Fibroblast of the aortic adventitia (primary cell): ENCODE measurements at regions not wholly inside any gene's neighbourhood (a gene's known extent, or its start where the extent isn't known, plus 50 kb on each side); places are given as distances from the start of the nearest gene placed in this dataset.

ENCODE experiments used
- DNase-seq: peaks from one replicate; pipeline ENCODE4 v3.0.0-alpha.2; 2010; ENCODE audit warnings: low read depth
- H3K4me3 ChIP-seq: 2 replicates; pipeline ENCODE4 v1.5.1; 2011; ENCODE audit warnings: low read depth, mild to moderate bottlenecking, control low read depth, low read length, moderate library complexity
- TF ChIP-seq, protein P1 (sequence below): IDR thresholded peaks from 2 replicates; pipeline ENCODE4 v1.5.1; 2011; ENCODE audit warnings: mild to moderate bottlenecking, low read length, control low read depth, inconsistent platforms; ENCODE audit not compliant: insufficient read depth

DNA sequence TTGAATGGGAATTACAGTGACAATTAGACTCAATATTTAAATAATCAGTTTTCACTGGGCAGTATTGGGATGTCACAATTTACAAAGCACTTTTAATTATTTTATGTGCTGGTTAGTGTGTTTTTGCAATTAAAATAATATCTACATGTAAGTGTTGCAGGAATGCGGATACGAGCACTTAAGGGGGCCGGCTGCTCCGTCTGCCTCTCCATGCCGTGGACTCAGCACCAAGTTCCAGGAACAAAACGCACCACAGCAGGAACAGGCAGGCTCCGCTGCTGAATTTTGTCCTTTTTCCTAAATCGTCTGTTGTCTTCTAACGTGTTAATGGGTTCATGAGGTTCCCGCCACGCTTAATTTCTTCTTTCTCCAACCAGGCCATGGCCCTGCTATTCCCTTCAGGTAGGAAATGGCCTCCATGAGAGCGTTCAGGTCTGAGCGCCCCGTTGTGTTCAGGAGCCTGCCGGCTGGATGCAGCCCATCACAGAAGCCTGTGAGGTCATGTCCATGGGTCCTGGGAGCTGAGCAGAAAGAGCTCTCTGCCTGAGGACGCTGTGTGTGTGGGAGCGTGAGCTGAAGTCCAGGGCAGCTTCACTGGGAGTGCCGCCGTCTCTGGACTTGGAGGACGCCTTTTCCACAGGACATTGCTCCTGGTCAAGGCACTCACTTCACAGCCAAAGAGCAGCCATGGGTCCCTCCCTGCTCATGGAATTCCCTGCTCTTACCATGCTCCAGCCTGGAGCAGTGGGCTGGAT, 730.3 kb downstream of the BRD1 start:
- TF ChIP-seq, protein P1, sequence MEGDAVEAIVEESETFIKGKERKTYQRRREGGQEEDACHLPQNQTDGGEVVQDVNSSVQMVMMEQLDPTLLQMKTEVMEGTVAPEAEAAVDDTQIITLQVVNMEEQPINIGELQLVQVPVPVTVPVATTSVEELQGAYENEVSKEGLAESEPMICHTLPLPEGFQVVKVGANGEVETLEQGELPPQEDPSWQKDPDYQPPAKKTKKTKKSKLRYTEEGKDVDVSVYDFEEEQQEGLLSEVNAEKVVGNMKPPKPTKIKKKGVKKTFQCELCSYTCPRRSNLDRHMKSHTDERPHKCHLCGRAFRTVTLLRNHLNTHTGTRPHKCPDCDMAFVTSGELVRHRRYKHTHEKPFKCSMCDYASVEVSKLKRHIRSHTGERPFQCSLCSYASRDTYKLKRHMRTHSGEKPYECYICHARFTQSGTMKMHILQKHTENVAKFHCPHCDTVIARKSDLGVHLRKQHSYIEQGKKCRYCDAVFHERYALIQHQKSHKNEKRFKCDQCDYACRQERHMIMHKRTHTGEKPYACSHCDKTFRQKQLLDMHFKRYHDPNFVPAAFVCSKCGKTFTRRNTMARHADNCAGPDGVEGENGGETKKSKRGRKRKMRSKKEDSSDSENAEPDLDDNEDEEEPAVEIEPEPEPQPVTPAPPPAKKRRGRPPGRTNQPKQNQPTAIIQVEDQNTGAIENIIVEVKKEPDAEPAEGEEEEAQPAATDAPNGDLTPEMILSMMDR = no peak
- no peak for DNase-seq
- no peak overlapping the region for H3K4me3 ChIP-seq

DNA sequence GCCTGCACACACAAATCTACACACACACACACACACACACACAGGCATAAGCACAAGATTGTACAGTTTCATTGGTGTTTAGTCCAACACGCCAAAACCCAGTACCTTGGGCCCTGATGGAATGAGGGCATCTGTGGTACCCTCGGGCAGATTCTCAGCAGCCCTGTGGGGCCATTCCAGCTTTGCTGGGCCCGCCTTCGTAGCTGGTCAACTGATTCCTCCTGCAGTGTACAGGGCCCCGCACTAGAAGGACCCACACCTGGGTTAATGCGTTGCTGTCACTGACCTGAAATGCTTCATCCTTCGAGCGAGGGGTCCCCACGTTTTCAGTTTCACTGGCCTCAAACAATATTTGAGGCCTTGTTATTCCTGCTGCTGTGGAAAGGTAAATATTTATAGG, 731.2 kb downstream of the BRD1 start:
- TF ChIP-seq, protein P1 = no peak
- DNase-seq = no peak
- H3K4me3 ChIP-seq = no peak overlapping the region

DNA sequence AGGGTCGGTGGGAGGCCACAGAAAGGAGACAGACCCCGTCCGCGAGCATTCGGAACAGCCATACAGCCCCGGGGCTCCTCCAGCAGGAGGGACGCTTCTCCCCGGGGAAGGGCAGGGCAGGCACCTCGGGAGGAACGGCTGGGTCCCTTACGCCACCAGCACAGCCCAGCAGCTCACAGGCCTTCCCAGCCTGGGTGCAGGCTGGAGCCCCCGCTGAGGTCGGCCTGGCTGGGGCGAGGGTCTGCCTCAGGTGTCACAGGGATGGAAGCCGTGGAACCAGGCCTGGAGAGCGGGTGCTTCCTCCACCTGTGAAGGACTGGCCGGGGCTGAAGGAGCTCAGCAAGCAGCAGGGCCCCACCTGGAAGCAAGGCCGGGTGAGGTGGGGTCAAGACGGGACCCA, 732.3 kb downstream of the BRD1 start:
- TF ChIP-seq, protein P1 = no peak

DNA sequence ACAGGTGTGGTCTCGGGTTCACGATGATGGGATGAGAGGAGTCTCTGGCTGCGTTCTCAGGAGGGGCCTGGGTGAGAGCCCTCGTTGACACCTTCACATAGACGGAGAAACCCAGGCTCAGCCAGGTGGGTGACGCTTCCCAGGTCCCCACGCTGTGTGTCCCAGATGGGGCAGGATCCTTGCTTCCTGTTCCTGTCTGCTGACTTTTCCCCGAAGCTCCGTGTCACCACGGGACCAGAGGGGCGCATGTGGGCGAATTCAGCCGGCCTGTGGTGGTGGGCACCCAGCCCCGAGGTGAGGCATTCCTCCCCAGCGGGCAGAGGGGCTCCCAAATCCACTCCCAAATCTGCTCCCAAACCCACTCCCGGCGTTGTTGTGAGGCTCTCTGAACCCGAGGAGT, 732.8 kb downstream of the BRD1 start:
- DNase-seq = no peak
- no peak overlapping the region for H3K4me3 ChIP-seq
- TF ChIP-seq, protein P1 = no peak

More for the DNA sequence above, 732.3 kb downstream of the BRD1 start:
- no peak overlapping the region for H3K4me3 ChIP-seq
- no peak for DNase-seq

DNA sequence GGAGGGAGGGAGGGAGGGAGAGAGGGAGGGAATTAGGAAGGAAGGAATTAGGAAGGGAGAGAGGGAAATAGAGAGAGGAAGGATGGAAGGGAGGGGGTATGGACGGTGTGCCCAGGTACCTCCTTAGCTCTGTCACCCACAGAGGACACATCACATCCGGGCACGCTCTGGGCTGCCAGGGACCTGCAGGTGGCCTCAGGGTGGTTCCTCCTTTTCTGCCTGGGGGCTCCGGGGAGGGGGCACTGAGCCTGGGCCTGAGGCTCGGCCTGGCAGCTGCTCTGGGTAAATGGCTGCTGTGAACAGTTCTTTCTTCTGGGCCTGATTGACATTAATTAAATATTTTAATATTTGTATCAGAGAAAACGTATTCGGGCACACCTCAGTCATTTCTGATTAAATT, 733.5 kb downstream of the BRD1 start:
- no peak for DNase-seq
- H3K4me3 ChIP-seq = no peak overlapping the region
- TF ChIP-seq, protein P1 = no peak

DNA sequence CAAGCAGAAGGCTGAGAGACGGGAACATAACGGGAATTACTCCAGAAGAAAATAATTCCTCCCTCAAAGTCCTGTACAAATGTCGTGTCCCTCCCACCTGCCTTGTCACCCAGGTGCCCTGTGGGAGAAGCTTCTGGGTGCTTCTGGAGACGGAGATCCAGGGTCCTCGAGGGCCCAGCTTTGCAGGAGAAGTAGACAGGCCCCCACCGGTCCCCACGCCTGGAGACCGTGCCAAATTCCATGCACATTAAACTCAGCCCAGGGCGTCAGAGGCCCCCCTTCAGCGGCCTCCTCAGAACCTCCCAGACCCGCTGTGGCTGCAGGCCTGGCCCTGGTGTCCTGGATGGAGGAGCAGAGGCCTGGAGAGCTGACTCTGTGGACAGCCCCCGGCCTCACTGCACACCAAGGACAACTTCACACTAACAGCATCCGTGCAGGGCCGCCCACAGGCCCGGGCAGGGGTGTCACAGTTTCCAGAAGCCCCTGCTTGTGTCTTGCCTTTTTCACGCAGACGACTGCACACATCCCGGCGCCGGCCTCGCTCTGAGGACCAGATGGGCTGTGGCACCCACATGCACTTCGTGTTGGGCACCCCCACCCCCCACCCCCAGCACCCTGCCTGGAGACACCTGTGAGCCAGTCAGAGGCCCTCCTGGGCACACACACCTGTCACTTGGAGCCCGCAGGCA, 734.3 kb downstream of the BRD1 start:
- no peak overlapping the region for H3K4me3 ChIP-seq
- DNase-seq = no peak
- TF ChIP-seq, protein P1 = no peak

DNA sequence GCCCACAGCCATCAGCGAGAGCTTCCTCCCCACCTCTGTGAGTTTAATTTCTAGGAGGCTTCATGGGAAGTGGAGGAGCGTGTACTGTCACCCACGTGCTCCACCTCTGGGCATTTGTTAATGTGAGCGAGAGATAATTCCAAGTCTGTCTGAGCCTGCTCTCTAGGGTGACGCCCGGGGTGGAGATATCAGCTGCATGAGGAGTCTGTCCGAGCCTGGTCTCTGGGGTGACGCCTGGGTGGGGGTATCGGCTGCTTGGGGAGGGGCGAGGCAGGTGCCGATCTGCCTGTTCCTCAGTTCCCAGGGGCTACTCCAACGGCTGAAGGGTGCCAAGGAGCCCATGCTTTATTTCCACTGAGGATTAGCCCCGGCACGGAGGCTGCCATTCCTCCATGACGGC, 735.0 kb downstream of the BRD1 start:
- TF ChIP-seq, protein P1 = no peak
- DNase-seq = no peak
- H3K4me3 ChIP-seq = no peak overlapping the region
